HL-60 (cell line): ENCODE measurements at regions not wholly inside any gene's neighbourhood (a gene's known extent, or its start where the extent isn't known, plus 50 kb on each side); places are given as distances from the start of the nearest gene placed in this dataset.

ENCODE experiments used
- DNase-seq, 2 experiments: peaks; one replicate each; pipeline ENCODE4 v3.0.0-alpha.2; 2010 to 2020; ENCODE audit warnings: low read depth in 1 of 2, low spot score in 1 of 2
- H3K27ac ChIP-seq: fragments of 250-450 bp; sonication (Bioruptor Pico); replicated peaks from 2 replicates; pipeline ENCODE4 v1.5.1; 2020; ENCODE audit warnings: mild to moderate bottlenecking, moderate library complexity
- H3K27me3 ChIP-seq: fragments of 250-450 bp; sonication (Bioruptor Pico); 2 replicates; pipeline ENCODE4 v1.5.1; 2021; ENCODE audit warnings: mild to moderate bottlenecking, moderate library complexity; ENCODE audit not compliant: insufficient read depth, poor library complexity, severe bottlenecking
- H3K4me3 ChIP-seq: replicated peaks from 2 replicates; pipeline ENCODE4 v1.5.1; 2011; ENCODE audit warnings: mild to moderate bottlenecking, control low read depth, low read length; ENCODE audit not compliant: insufficient read depth
- GABPA ChIP-seq: IDR thresholded peaks from 2 replicates; pipeline ENCODE4 v1.6.1; 2012; ENCODE audit warnings: low read depth
- POLR2AphosphoS5 ChIP-seq: IDR thresholded peaks from 2 replicates; pipeline ENCODE4 v1.6.1; 2012; ENCODE audit warnings: low read depth
- SPI1 ChIP-seq: IDR thresholded peaks from 2 replicates; pipeline ENCODE4 v1.6.1; 2012; ENCODE audit warnings: low read depth, mild to moderate bottlenecking, borderline replicate concordance
- TF ChIP-seq, protein P1 (sequence below): IDR thresholded peaks from one replicate; pipeline ENCODE4 v1.5.1; 2011; ENCODE audit warnings: low read length, control low read depth, inconsistent platforms; ENCODE audit not compliant: insufficient read depth
- TF ChIP-seq, protein P2 (sequence below): IDR thresholded peaks from 2 replicates; pipeline ENCODE4 v1.6.1; 2012; ENCODE audit warnings: low read depth; ENCODE audit not compliant: insufficient replicate concordance

DNA sequence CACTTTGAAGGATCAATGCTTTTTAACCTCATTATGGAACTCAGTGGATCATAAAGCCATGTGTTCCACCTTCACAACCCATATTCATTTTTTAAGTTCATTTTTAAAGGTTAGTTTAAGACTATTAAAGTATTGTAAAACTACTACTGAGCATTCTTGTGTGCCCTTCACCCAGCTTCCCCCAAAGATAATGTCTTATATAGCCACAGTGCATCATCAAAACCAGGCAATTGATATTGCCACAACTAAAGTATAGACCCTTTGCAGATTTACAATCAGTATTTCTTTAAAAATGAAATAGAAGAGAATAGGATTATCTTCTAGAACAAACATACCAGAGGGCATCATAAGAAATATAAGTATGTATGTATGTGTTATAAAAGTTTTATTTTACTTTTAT is 597.1 kb downstream of the CCSER2 start:
- Histone ChIP-seq H3K27ac (no peak overlapping the region), H3K4me3 (no peak overlapping the region), H3K27me3 (peaks cover 2% of the 10 kb centered on the region)
- TF ChIP-seq SPI1 (no peak), POLR2AphosphoS5 (no peak), GABPA (no peak)
- TF ChIP-seq, protein P1, sequence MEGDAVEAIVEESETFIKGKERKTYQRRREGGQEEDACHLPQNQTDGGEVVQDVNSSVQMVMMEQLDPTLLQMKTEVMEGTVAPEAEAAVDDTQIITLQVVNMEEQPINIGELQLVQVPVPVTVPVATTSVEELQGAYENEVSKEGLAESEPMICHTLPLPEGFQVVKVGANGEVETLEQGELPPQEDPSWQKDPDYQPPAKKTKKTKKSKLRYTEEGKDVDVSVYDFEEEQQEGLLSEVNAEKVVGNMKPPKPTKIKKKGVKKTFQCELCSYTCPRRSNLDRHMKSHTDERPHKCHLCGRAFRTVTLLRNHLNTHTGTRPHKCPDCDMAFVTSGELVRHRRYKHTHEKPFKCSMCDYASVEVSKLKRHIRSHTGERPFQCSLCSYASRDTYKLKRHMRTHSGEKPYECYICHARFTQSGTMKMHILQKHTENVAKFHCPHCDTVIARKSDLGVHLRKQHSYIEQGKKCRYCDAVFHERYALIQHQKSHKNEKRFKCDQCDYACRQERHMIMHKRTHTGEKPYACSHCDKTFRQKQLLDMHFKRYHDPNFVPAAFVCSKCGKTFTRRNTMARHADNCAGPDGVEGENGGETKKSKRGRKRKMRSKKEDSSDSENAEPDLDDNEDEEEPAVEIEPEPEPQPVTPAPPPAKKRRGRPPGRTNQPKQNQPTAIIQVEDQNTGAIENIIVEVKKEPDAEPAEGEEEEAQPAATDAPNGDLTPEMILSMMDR, result no peak
- TF ChIP-seq, protein P2, sequence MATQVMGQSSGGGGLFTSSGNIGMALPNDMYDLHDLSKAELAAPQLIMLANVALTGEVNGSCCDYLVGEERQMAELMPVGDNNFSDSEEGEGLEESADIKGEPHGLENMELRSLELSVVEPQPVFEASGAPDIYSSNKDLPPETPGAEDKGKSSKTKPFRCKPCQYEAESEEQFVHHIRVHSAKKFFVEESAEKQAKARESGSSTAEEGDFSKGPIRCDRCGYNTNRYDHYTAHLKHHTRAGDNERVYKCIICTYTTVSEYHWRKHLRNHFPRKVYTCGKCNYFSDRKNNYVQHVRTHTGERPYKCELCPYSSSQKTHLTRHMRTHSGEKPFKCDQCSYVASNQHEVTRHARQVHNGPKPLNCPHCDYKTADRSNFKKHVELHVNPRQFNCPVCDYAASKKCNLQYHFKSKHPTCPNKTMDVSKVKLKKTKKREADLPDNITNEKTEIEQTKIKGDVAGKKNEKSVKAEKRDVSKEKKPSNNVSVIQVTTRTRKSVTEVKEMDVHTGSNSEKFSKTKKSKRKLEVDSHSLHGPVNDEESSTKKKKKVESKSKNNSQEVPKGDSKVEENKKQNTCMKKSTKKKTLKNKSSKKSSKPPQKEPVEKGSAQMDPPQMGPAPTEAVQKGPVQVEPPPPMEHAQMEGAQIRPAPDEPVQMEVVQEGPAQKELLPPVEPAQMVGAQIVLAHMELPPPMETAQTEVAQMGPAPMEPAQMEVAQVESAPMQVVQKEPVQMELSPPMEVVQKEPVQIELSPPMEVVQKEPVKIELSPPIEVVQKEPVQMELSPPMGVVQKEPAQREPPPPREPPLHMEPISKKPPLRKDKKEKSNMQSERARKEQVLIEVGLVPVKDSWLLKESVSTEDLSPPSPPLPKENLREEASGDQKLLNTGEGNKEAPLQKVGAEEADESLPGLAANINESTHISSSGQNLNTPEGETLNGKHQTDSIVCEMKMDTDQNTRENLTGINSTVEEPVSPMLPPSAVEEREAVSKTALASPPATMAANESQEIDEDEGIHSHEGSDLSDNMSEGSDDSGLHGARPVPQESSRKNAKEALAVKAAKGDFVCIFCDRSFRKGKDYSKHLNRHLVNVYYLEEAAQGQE, result no peak
- DNase-seq, result no peak

DNA sequence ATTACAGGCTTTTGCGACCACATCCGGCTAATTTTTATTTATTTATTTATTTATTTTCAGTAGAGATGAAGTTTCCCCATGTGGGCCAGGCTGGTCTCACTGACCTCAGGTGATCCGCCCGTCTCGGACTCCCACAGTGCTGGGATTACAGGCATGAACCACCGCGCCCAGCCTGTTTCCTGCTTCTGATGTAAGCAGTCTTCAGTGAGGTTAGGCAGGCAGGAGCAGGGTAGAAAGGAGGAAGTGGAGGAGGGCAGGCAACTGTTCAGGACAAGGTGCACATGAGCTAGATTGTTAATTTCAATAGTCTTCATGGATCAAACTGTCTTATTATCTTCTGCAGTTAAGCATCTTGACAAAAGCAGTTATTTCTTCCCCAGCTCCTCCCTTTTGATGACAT is 605.0 kb downstream of the CCSER2 start:
- DNase-seq, result peak in 1 of 2 experiments; percentile 43
- no peaks in the 10 kb centered on the region for H3K27me3 ChIP-seq
- TF ChIP-seq POLR2AphosphoS5 (no peak), SPI1 (peak; percentile 83)
- no peak overlapping the region for H3K4me3 ChIP-seq
- no peak overlapping the region for H3K27ac ChIP-seq

GRCh38 chr10:84935772-84936171 is 607.4 kb downstream of the CCSER2 start:
- Histone ChIP-seq H3K27ac (no peak overlapping the region), H3K4me3 (no peak overlapping the region), H3K27me3 (no peaks in the 10 kb centered on the region)
- no peak for DNase-seq
- TF ChIP-seq POLR2AphosphoS5 (no peak), GABPA (no peak), SPI1 (no peak)
- TF ChIP-seq, protein P1, result no peak
- TF ChIP-seq, protein P2, result no peak

- Histone ChIP-seq H3K27ac (no peak overlapping the region), H3K27me3 (no peaks in the 10 kb centered on the region), H3K4me3 (no peak overlapping the region)
- TF ChIP-seq, protein P1, result no peak
- no peak for DNase-seq
Observed at GRCh38 chr10:84938117-84938905, 609.9 kb downstream of the CCSER2 start.
